ENCODE measurements at regions not wholly inside any gene's neighbourhood (a gene's known extent, or its start where the extent isn't known, plus 50 kb on each side); places are given as distances from the start of the nearest gene placed in this dataset.

DNA sequence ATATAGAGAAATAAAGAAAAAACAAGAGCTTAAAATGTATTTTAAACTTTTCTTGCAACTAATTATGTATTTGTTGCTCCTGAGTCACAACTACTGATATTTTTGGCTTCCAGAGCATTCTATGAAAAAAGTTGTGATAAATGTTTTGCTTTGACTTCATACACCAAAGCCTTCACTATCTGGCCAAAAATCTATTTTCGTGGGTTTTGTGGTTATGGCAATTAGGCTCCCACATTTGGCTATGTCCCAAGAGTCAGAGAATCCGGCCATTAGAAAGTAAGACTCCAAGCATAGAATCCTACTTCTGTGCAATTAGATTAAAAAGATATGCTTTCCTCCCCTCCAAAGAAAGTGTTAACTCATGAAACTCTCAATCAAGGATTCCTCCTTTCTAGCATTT lies 1456.1 kb upstream of the ACVR2A start:
- TF ChIP-seq, protein P1, sequence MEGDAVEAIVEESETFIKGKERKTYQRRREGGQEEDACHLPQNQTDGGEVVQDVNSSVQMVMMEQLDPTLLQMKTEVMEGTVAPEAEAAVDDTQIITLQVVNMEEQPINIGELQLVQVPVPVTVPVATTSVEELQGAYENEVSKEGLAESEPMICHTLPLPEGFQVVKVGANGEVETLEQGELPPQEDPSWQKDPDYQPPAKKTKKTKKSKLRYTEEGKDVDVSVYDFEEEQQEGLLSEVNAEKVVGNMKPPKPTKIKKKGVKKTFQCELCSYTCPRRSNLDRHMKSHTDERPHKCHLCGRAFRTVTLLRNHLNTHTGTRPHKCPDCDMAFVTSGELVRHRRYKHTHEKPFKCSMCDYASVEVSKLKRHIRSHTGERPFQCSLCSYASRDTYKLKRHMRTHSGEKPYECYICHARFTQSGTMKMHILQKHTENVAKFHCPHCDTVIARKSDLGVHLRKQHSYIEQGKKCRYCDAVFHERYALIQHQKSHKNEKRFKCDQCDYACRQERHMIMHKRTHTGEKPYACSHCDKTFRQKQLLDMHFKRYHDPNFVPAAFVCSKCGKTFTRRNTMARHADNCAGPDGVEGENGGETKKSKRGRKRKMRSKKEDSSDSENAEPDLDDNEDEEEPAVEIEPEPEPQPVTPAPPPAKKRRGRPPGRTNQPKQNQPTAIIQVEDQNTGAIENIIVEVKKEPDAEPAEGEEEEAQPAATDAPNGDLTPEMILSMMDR (IDR thresholded peaks at IDR 0.05), result no peak
- TF ChIP-seq POLR2A (IDR thresholded peaks at IDR 0.05), result no peak
